ENCODE measurements at regions not wholly inside any gene's neighbourhood (a gene's known extent, or its start where the extent isn't known, plus 50 kb on each side); places are given as distances from the start of the nearest gene placed in this dataset.

- no peak for DNase-seq
These were observed 50.3 kb downstream of the SHANK2 start for GRCh38 chr11:71201936-71202597.

GRCh38 chr11:71201231-71201630 is 51.1 kb downstream of the SHANK2 start:
- no peak for DNase-seq

GRCh38 chr11:71200761-71201160 is 51.6 kb downstream of the SHANK2 start:
- DNase-seq = no peak

- DNase-seq = no peak
These were observed 52.1 kb downstream of the SHANK2 start for GRCh38 chr11:71200172-71200716.

GRCh38 chr11:71199226-71199820 is 53.1 kb downstream of the SHANK2 start:
- DNase-seq = no peak

GRCh38 chr11:71198823-71199165 is 53.6 kb downstream of the SHANK2 start:
- DNase-seq = no peak

GRCh38 chr11:71198141-71198822 is 54.1 kb downstream of the SHANK2 start:
- DNase-seq = no peak

GRCh38 chr11:71197096-71197495 is 55.3 kb downstream of the SHANK2 start:
- DNase-seq = no peak

GRCh38 chr11:71194710-71195109 is 57.7 kb downstream of the SHANK2 start:
- DNase-seq = no peak

- DNase-seq = no peak
These were observed 58.9 kb downstream of the SHANK2 start for GRCh38 chr11:71193431-71193830.

GRCh38 chr11:71192629-71193028 is 59.7 kb downstream of the SHANK2 start:
- DNase-seq = no peak

- no peak for DNase-seq
These were observed 61.2 kb downstream of the SHANK2 start for GRCh38 chr11:71191201-71191600.

- no peak for DNase-seq
These were observed 61.8 kb downstream of the SHANK2 start for GRCh38 chr11:71190551-71190950.

- no peak for DNase-seq
These were observed 62.5 kb downstream of the SHANK2 start for GRCh38 chr11:71189768-71190315.

GRCh38 chr11:71188886-71189767 is 63.2 kb downstream of the SHANK2 start:
- DNase-seq = no peak

- no peak for DNase-seq
These were observed 64.3 kb downstream of the SHANK2 start for GRCh38 chr11:71188073-71188472.

- no peak for DNase-seq
These were observed 65.6 kb downstream of the SHANK2 start for GRCh38 chr11:71186806-71187205.

- DNase-seq = no peak
These were observed 67.0 kb downstream of the SHANK2 start for GRCh38 chr11:71185411-71185810.

GRCh38 chr11:71184421-71185210 is 67.8 kb downstream of the SHANK2 start:
- DNase-seq = no peak

- no peak for DNase-seq
These were observed 68.5 kb downstream of the SHANK2 start for GRCh38 chr11:71183878-71184277.

- no peak for DNase-seq
These were observed 69.3 kb downstream of the SHANK2 start for GRCh38 chr11:71182791-71183677.
